IMR-90 (cell line): ENCODE measurements at regions not wholly inside any gene's neighbourhood (a gene's known extent, or its start where the extent isn't known, plus 50 kb on each side); places are given as distances from the start of the nearest gene placed in this dataset.

Experiments
- ATAC-seq: fragments of 200-7000 bp; cut with Tn5 transposase; 2 replicates; pipeline ENCODE4 v1.9.1; 2020; ENCODE audit warnings: low read depth, mild to moderate bottlenecking, moderate library complexity
- BruUV-seq: library from RNA; stranded (reverse); fragments of 400-500 nt; replicated peaks from 2 replicates; lab custom pipeline; 2021; lab: Mats Ljungman, UMichigan
- CTCF ChIA-PET: fragments of 300-600 bp; formaldehyde crosslinking; extraction: SDS; loops from one replicate; lab custom pipeline; 2021; ENCODE audit warnings: antibody characterized with exemption; lab: Yijun Ruan, JAX
- POLR2A ChIA-PET: fragments of 300-600 bp; sonication (Branson Sonifier 250); formaldehyde crosslinking; loops from one replicate; lab custom pipeline; 2022; ENCODE audit warnings: antibody characterized with exemption; ENCODE audit not compliant: unreplicated experiment; lab: Charles Lee
- DNase-seq: peaks from one replicate; pipeline ENCODE4 v3.0.0; 2013
- H2AFZ ChIP-seq: replicated peaks from 2 replicates; pipeline ENCODE3; 2013; ENCODE audit warnings: low read length, mild to moderate bottlenecking; ENCODE audit not compliant: poor library complexity
- H2AK5ac ChIP-seq: 2 replicates; pipeline ENCODE4 v1.6.1; 2013; ENCODE audit warnings: low read depth, low read length, inconsistent platforms
- H2AK9ac ChIP-seq: replicated peaks from 2 replicates; pipeline ENCODE3; 2013; ENCODE audit warnings: mild to moderate bottlenecking, low read depth, low read length, moderate library complexity; ENCODE audit not compliant: poor library complexity
- H2BK120ac ChIP-seq: 2 replicates; pipeline ENCODE4 v1.6.1; 2013; ENCODE audit warnings: low read depth, low read length, inconsistent platforms
- H2BK15ac ChIP-seq: 3 replicates; pipeline ENCODE4 v1.6.1; 2013; ENCODE audit warnings: low read depth, low read length, inconsistent platforms
- H2BK20ac ChIP-seq: 2 replicates; pipeline ENCODE4 v1.6.1; 2013; ENCODE audit warnings: low read depth, mild to moderate bottlenecking, inconsistent platforms, low read length, moderate library complexity
- H2BK5ac ChIP-seq: 2 replicates; pipeline ENCODE4 v1.6.1; 2013; ENCODE audit warnings: mild to moderate bottlenecking, low read depth, low read length, inconsistent platforms; ENCODE audit not compliant: poor library complexity, severe bottlenecking
- H3K14ac ChIP-seq: replicated peaks from 2 replicates; pipeline ENCODE4 v1.6.1; 2013; ENCODE audit warnings: low read depth, low read length, inconsistent platforms
- H3K18ac ChIP-seq: 2 replicates; pipeline ENCODE4 v1.6.1; 2013; ENCODE audit warnings: low read depth, low read length, control low read depth
- H3K23ac ChIP-seq: 2 replicates; pipeline ENCODE4 v1.6.1; 2013; ENCODE audit warnings: low read depth, low read length, inconsistent platforms
- H3K27ac ChIP-seq: 2 replicates; pipeline ENCODE4 v1.5.1; 2013; ENCODE audit warnings: mild to moderate bottlenecking, control low read depth, low read length; ENCODE audit not compliant: insufficient read depth
- H3K27me3 ChIP-seq: 2 replicates; pipeline ENCODE4 v1.6.1; 2013; ENCODE audit warnings: low read length; ENCODE audit not compliant: control insufficient read depth, insufficient read depth
- H3K36me3 ChIP-seq: 2 replicates; pipeline ENCODE4 v1.6.1; 2013; ENCODE audit warnings: low read length, mixed read lengths; ENCODE audit not compliant: control insufficient read depth, insufficient read depth
- H3K4ac ChIP-seq: 2 replicates; pipeline ENCODE4 v1.6.1; 2013; ENCODE audit warnings: low read depth, low read length, inconsistent platforms
- H3K4me1 ChIP-seq: 2 replicates; pipeline ENCODE4 v1.6.1; 2013; ENCODE audit warnings: low read length, mixed read lengths; ENCODE audit not compliant: control insufficient read depth, insufficient read depth
- H3K4me2 ChIP-seq: 2 replicates; pipeline ENCODE4 v1.6.1; 2013; ENCODE audit warnings: low read depth, mild to moderate bottlenecking, control low read depth, low read length, moderate library complexity
- H3K4me3 ChIP-seq: 2 replicates; pipeline ENCODE4 v1.5.1; 2013; ENCODE audit warnings: low read depth, mild to moderate bottlenecking, control low read depth, low read length, moderate library complexity; ENCODE audit not compliant: insufficient read depth
- H3K56ac ChIP-seq: 2 replicates; pipeline ENCODE4 v1.6.1; 2013; ENCODE audit warnings: low read length, inconsistent platforms; ENCODE audit not compliant: insufficient read depth; ENCODE audit errors: extremely low read depth
- H3K79me1 ChIP-seq, 2 experiments: 2 replicates each; pipeline ENCODE4 v1.6.1; 2013; ENCODE audit warnings: low read length in 2 of 2, inconsistent platforms in 1 of 2, low read depth in 1 of 2
- H3K9ac ChIP-seq: 2 replicates; pipeline ENCODE4 v1.6.1; 2013; ENCODE audit warnings: low read depth, low read length, control low read depth
- H3K9me1 ChIP-seq: 2 replicates; pipeline ENCODE4 v1.6.1; 2013; ENCODE audit warnings: low read length, inconsistent platforms; ENCODE audit not compliant: insufficient read depth
- H3K9me3 ChIP-seq: 2 replicates; pipeline ENCODE4 v1.6.1; 2013; ENCODE audit warnings: low read length; ENCODE audit not compliant: control insufficient read depth, insufficient read depth
- H4K20me1 ChIP-seq: 2 replicates; pipeline ENCODE4 v1.6.1; 2013; ENCODE audit warnings: low read length, inconsistent platforms; ENCODE audit not compliant: insufficient read depth
- H4K5ac ChIP-seq: 2 replicates; pipeline ENCODE4 v1.6.1; 2013; ENCODE audit warnings: mild to moderate bottlenecking, low read depth, low read length, control low read depth
- H4K8ac ChIP-seq, 2 experiments: 2 replicates each; pipeline ENCODE4 v1.6.1; 2013; ENCODE audit warnings: low read depth in 2 of 2, low read length in 2 of 2, control low read depth in 1 of 2, inconsistent platforms in 1 of 2
- H4K91ac ChIP-seq: 2 replicates; pipeline ENCODE4 v1.6.1; 2013; ENCODE audit warnings: low read depth, low read length, inconsistent platforms; ENCODE audit not compliant: insufficient read depth
- RAD21 ChIP-seq: IDR thresholded peaks from 2 replicates; pipeline ENCODE4 v1.6.1; 2012; ENCODE audit warnings: low read length, improper control_type of control experiment
- RCOR1 ChIP-seq: IDR thresholded peaks from 2 replicates; pipeline ENCODE4 v1.6.1; 2012; ENCODE audit warnings: mild to moderate bottlenecking, low read length, improper control_type of control experiment; ENCODE audit not compliant: insufficient replicate concordance
- RFX5 ChIP-seq: IDR thresholded peaks from 2 replicates; pipeline ENCODE4 v1.8.0; 2012; ENCODE audit warnings: low read depth, mild to moderate bottlenecking, low read length, moderate library complexity
- WGBS, 2 experiments: methylation state at CpG; one replicate each; pipeline versions ENCODE4 v1.1.5 to v1.1.7; 2013; ENCODE audit warnings: missing lambda C conversion rate in 2 of 2; ENCODE audit not compliant: insufficient read length in 1 of 2; ENCODE audit errors: extremely low coverage in 2 of 2; 5-methylcytosine and 5-hydroxymethylcytosine counted together
- dilution Hi-C: fragments of 300-500 bp; cut with HindIII; formaldehyde crosslinking; loops from one replicate; pipeline ENCODE4 v1.14.3; 2018; ENCODE audit warnings: low sequenced_read_pairs; ENCODE audit not compliant: unreplicated experiment
- in situ Hi-C: fragments of 300-500 bp; cut with MboI; formaldehyde crosslinking; loops from 3 replicates; pipeline ENCODE4 v1.14.3; 2019; ENCODE audit warnings: low sequenced_read_pairs, inconsistent platforms, mixed read lengths
- intact Hi-C: fragments of 100-400 bp; cut with micrococcal nuclease; formaldehyde crosslinking; loops from 2 replicates; pipeline ENCODE4 v1.10.0; 2022

GRCh38 chr3:83770664-83771402 lies 1188.0 kb upstream of the CADM2 start:
- no peak overlapping the region for H2BK15ac ChIP-seq
- intact Hi-C loops, result no loop called here
- no peak overlapping the region for H3K18ac ChIP-seq
- H3K9me1 ChIP-seq, result no peaks in the 10 kb centered on the region
- no peak overlapping the region for H3K4me2 ChIP-seq
- no peak overlapping the region for H2AK9ac ChIP-seq
- H3K79me1 ChIP-seq, result no peaks in the 10 kb centered on the region
- in situ Hi-C loops, result no loop called here
- H4K8ac ChIP-seq, result no peak overlapping the region
- dilution Hi-C loops, result no loop called here
- H3K4me1 ChIP-seq, result no peaks in the 10 kb centered on the region
- ChIA-PET CTCF (no interaction called here), POLR2A (no interaction called here)
- H3K23ac ChIP-seq, result no peak overlapping the region
- H3K27ac ChIP-seq, result no peak overlapping the region
- H2BK20ac ChIP-seq, result no peak overlapping the region
- DNase-seq (no peak), ATAC-seq (no peak)
- H2BK120ac ChIP-seq, result no peak overlapping the region
- H3K9ac ChIP-seq, result no peak overlapping the region
- H3K4ac ChIP-seq, result no peak overlapping the region
- no peaks in the 10 kb centered on the region for H3K27me3 ChIP-seq
- no CpG with 5 or more reads among the region's 7 CpGs for WGBS, 2 experiments
- H2AK5ac ChIP-seq, result no peak overlapping the region
- peaks cover 8% of the 10 kb centered on the region; the same call in 1 of the 2 replicates for H3K9me3 ChIP-seq
- no TSS peak for BruUV-seq
- no peaks in the 10 kb centered on the region for H3K36me3 ChIP-seq
- no peak overlapping the region for H2AFZ ChIP-seq
- H4K20me1 ChIP-seq, result no peaks in the 10 kb centered on the region
- H4K91ac ChIP-seq, result no peak overlapping the region
- no peak overlapping the region for H4K5ac ChIP-seq
- no peak overlapping the region for H3K56ac ChIP-seq
- H3K4me3 ChIP-seq, result no peak overlapping the region
- no peak overlapping the region for H3K14ac ChIP-seq
- TF ChIP-seq RFX5, result no peak
- TF ChIP-seq RCOR1, result no peak
- TF ChIP-seq RAD21, result no peak
- H2BK5ac ChIP-seq, result no peak overlapping the region
